HepG2 (cell line): ENCODE measurements at regions not wholly inside any gene's neighbourhood (a gene's known extent, or its start where the extent isn't known, plus 50 kb on each side); places are given as distances from the start of the nearest gene placed in this dataset.

ENCODE experiments used
- ETV5 ChIP-seq: IDR thresholded peaks from 2 replicates; pipeline ENCODE4 v1.6.1; 2018; ENCODE audit warnings: missing biosample characterization, missing genetic modification reagents, inconsistent platforms, borderline replicate concordance
- HOXA7 ChIP-seq: sonication (generic); formaldehyde crosslinking; IDR thresholded peaks from 2 replicates; pipeline ENCODE4 v1.8.1; 2022; ENCODE audit warnings: mild to moderate bottlenecking, missing genetic modification reagents, moderate library complexity
- JUND ChIP-seq: sonication (generic); formaldehyde crosslinking; IDR thresholded peaks from 2 replicates; pipeline ENCODE4 v1.8.0; 2022; ENCODE audit warnings: mild to moderate bottlenecking, missing genetic modification reagents
- REPIN1 ChIP-seq: sonication (generic); formaldehyde crosslinking; IDR thresholded peaks from 2 replicates; pipeline ENCODE4 v1.8.0; 2022; ENCODE audit warnings: missing genetic modification reagents, low read depth, mild to moderate bottlenecking, borderline replicate concordance
- RNF2 ChIP-seq: fragments of 450-650 bp; conservative IDR thresholded peaks from 2 replicates; pipeline ENCODE4 v1.6.1; 2016; ENCODE audit warnings: low read depth
- SMAD9 ChIP-seq: sonication (generic); formaldehyde crosslinking; IDR thresholded peaks from 2 replicates; pipeline ENCODE4 v1.5.1; 2020; ENCODE audit warnings: mild to moderate bottlenecking, missing genetic modification reagents
- SRSF1 ChIP-seq: fragments of 200-400 bp; formaldehyde crosslinking; optimal IDR thresholded peaks from 2 replicates; pipeline ENCODE3; 2017; ENCODE audit warnings: mild to moderate bottlenecking, low read depth, low read length, moderate library complexity
- ZFX ChIP-seq: sonication (generic); formaldehyde crosslinking; IDR thresholded peaks from 2 replicates; pipeline ENCODE4 v1.4.0; 2020; ENCODE audit warnings: mild to moderate bottlenecking, low read depth, missing genetic modification reagents, moderate library complexity
- ZNF20 ChIP-seq: sonication (generic); formaldehyde crosslinking; IDR thresholded peaks from 2 replicates; pipeline ENCODE4 v1.4.0; 2020; ENCODE audit warnings: mild to moderate bottlenecking, moderate library complexity, missing genetic modification reagents
- ZNF34 ChIP-seq: sonication (generic); formaldehyde crosslinking; IDR thresholded peaks from 2 replicates; pipeline ENCODE4 v1.4.0; 2020; ENCODE audit warnings: mild to moderate bottlenecking, missing genetic modification reagents, borderline replicate concordance
- ZNF652 ChIP-seq: IDR thresholded peaks from 2 replicates; pipeline ENCODE4 v1.6.1; 2016; ENCODE audit warnings: low read depth, borderline replicate concordance
- ZSCAN20 ChIP-seq: sonication (generic); formaldehyde crosslinking; IDR thresholded peaks from 2 replicates; pipeline ENCODE4 v1.4.0; 2020; ENCODE audit warnings: missing genetic modification reagents, mild to moderate bottlenecking, borderline replicate concordance
- ZZZ3 ChIP-seq: sonication (generic); formaldehyde crosslinking; IDR thresholded peaks from 2 replicates; pipeline ENCODE4 v1.4.0; 2020; ENCODE audit warnings: missing genetic modification reagents, mild to moderate bottlenecking, borderline replicate concordance
- TF ChIP-seq, protein P1 (sequence below): IDR thresholded peaks from 2 replicates; pipeline ENCODE4 v1.4.0; 2020; ENCODE audit warnings: mild to moderate bottlenecking, missing genetic modification reagents
- TF ChIP-seq, protein P2 (sequence below): sonication (generic); formaldehyde crosslinking; IDR thresholded peaks from 2 replicates; pipeline ENCODE4 v1.4.0; 2020; ENCODE audit warnings: missing genetic modification reagents; ENCODE audit errors: not compliant biosample characterization
- TF ChIP-seq, protein P3 (sequence below): sonication (generic); formaldehyde crosslinking; IDR thresholded peaks from 2 replicates; pipeline ENCODE4 v1.4.0; 2020; ENCODE audit warnings: missing genetic modification reagents
- TF ChIP-seq, protein P4 (sequence below), 2 experiments: sonication (generic) in 1 of 2; formaldehyde crosslinking in 1 of 2; IDR thresholded peaks; 2 replicates each; pipeline versions ENCODE4 v1.4.0 to v1.6.1; 2018 to 2020; ENCODE audit warnings: missing genetic modification reagents in 2 of 2, borderline replicate concordance in 1 of 2, low read depth in 1 of 2, mild to moderate bottlenecking in 1 of 2, missing biosample characterization in 1 of 2
- TF ChIP-seq, protein P5 (sequence below): sonication (generic); formaldehyde crosslinking; IDR thresholded peaks from 2 replicates; pipeline ENCODE4 v1.8.0; 2022; ENCODE audit warnings: mild to moderate bottlenecking, missing genetic modification reagents, borderline replicate concordance
- TF ChIP-seq, protein P6 (sequence below): sonication (generic); formaldehyde crosslinking; IDR thresholded peaks from 2 replicates; pipeline ENCODE4 v1.8.0; 2022; ENCODE audit warnings: missing genetic modification reagents, low read depth, mild to moderate bottlenecking, borderline replicate concordance

DNA sequence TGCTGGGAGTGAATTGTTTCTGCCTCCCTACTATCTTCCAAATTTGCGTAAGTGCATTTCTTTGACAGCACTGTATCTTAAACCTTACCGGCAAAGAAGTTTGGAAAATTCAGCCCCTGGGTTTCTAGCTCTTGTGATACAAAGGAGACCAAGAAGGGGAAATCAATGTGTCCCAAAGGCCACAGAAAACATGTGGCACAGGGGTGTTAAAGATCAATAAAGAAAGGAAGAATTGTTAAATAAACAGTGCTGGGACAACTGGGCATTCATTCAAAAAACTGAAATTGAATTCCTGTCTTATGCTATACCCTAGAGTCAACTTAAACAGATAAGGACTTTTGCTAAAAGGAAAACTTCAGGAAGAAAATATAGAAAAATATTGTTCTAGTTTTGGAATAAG lies 328.1 kb downstream of the MAN2A1 start (continued):
- TF ChIP-seq, protein P1, sequence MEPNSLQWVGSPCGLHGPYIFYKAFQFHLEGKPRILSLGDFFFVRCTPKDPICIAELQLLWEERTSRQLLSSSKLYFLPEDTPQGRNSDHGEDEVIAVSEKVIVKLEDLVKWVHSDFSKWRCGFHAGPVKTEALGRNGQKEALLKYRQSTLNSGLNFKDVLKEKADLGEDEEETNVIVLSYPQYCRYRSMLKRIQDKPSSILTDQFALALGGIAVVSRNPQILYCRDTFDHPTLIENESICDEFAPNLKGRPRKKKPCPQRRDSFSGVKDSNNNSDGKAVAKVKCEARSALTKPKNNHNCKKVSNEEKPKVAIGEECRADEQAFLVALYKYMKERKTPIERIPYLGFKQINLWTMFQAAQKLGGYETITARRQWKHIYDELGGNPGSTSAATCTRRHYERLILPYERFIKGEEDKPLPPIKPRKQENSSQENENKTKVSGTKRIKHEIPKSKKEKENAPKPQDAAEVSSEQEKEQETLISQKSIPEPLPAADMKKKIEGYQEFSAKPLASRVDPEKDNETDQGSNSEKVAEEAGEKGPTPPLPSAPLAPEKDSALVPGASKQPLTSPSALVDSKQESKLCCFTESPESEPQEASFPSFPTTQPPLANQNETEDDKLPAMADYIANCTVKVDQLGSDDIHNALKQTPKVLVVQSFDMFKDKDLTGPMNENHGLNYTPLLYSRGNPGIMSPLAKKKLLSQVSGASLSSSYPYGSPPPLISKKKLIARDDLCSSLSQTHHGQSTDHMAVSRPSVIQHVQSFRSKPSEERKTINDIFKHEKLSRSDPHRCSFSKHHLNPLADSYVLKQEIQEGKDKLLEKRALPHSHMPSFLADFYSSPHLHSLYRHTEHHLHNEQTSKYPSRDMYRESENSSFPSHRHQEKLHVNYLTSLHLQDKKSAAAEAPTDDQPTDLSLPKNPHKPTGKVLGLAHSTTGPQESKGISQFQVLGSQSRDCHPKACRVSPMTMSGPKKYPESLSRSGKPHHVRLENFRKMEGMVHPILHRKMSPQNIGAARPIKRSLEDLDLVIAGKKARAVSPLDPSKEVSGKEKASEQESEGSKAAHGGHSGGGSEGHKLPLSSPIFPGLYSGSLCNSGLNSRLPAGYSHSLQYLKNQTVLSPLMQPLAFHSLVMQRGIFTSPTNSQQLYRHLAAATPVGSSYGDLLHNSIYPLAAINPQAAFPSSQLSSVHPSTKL (CRISPR knock-in tag): peak; percentile 88
- TF ChIP-seq JUND (CRISPR knock-in tag) (no peak), ETV5 (CRISPR knock-in tag) (peak; percentile 69; the same call in 1 of the 2 replicates), SRSF1 (no peak), HOXA7 (CRISPR knock-in tag) (no peak), ZFX (CRISPR knock-in tag) (no peak), SMAD9 (CRISPR knock-in tag) (no peak), ZZZ3 (CRISPR knock-in tag) (no peak), REPIN1 (CRISPR knock-in tag) (no peak), RNF2 (no peak), ZNF652 (CRISPR knock-in tag) (no peak), ZNF34 (CRISPR knock-in tag) (no peak), ZSCAN20 (no peak), ZNF20 (CRISPR knock-in tag) (no peak)
- TF ChIP-seq, protein P2, sequence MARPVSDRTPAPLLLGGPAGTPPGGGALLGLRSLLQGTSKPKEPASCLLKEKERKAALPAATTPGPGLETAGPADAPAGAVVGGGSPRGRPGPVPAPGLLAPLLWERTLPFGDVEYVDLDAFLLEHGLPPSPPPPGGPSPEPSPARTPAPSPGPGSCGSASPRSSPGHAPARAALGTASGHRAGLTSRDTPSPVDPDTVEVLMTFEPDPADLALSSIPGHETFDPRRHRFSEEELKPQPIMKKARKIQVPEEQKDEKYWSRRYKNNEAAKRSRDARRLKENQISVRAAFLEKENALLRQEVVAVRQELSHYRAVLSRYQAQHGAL (CRISPR knock-in tag): no peak
- TF ChIP-seq, protein P3, sequence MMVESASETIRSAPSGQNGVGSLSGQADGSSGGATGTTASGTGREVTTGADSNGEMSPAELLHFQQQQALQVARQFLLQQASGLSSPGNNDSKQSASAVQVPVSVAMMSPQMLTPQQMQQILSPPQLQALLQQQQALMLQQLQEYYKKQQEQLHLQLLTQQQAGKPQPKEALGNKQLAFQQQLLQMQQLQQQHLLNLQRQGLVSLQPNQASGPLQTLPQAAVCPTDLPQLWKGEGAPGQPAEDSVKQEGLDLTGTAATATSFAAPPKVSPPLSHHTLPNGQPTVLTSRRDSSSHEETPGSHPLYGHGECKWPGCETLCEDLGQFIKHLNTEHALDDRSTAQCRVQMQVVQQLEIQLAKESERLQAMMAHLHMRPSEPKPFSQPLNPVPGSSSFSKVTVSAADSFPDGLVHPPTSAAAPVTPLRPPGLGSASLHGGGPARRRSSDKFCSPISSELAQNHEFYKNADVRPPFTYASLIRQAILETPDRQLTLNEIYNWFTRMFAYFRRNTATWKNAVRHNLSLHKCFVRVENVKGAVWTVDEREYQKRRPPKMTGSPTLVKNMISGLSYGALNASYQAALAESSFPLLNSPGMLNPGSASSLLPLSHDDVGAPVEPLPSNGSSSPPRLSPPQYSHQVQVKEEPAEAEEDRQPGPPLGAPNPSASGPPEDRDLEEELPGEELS (CRISPR knock-in tag): peak; percentile 34; the same call in 1 of the 2 replicates
- TF ChIP-seq, protein P4, sequence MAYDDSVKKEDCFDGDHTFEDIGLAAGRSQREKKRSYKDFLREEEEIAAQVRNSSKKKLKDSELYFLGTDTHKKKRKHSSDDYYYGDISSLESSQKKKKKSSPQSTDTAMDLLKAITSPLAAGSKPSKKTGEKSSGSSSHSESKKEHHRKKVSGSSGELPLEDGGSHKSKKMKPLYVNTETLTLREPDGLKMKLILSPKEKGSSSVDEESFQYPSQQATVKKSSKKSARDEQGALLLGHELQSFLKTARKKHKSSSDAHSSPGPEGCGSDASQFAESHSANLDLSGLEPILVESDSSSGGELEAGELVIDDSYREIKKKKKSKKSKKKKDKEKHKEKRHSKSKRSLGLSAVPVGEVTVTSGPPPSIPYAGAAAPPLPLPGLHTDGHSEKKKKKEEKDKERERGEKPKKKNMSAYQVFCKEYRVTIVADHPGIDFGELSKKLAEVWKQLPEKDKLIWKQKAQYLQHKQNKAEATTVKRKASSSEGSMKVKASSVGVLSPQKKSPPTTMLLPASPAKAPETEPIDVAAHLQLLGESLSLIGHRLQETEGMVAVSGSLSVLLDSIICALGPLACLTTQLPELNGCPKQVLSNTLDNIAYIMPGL (CRISPR knock-in tag; IDR thresholded peaks at IDR 0.05; ENCODE audit: borderline replicate concordance in 1 of 2, low read depth in 1 of 2): no peak
- TF ChIP-seq, protein P5, sequence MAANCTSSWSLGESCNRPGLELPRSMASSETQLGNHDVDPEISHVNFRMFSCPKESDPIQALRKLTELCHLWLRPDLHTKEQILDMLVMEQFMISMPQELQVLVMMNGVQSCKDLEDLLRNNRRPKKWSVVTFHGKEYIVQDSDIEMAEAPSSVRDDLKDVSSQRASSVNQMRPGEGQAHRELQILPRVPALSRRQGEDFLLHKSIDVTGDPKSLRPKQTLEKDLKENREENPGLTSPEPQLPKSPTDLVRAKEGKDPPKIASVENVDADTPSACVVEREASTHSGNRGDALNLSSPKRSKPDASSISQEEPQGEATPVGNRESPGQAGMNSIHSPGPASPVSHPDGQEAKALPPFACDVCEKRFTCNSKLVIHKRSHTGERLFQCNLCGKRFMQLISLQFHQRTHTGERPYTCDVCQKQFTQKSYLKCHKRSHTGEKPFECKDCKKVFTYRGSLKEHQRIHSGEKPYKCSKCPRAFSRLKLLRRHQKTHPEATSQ (CRISPR knock-in tag): no peak
- TF ChIP-seq, protein P6, sequence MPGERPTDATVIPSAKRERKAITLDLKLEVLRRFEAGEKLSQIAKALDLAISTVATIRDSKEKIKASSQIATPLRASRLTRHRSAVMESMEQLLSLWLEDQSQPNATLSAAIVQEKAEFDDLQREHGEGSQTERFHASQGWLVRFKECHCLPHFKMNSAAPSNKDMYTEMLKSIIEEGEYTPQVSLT (CRISPR knock-in tag): no peak
